Ovary (tissue), 7 donors: ENCODE measurements at regions not wholly inside any gene's neighbourhood (a gene's known extent, or its start where the extent isn't known, plus 50 kb on each side); places are given as distances from the start of the nearest gene placed in this dataset.

Experiments
- DNase-seq, 5 donors: peaks; one replicate each; pipeline ENCODE4 v3.0.0-alpha.2; 2019 to 2020
- H3K27ac ChIP-seq, 2 donors: fragments of 200-600 bp; one replicate each; pipeline versions ENCODE4 v1.5.1 to v1.8.0; 2019 to 2022
- H3K27me3 ChIP-seq: fragments of 200-600 bp; one replicate; pipeline ENCODE4 v1.8.0; 2022
- H3K36me3 ChIP-seq: fragments of 200-600 bp; sonication (generic); one replicate; pipeline ENCODE4 v1.5.1; 2019
- H3K4me1 ChIP-seq: one replicate; pipeline ENCODE4 v1.8.1; 2013; ENCODE audit warnings: mild to moderate bottlenecking, moderate library complexity; ENCODE audit not compliant: insufficient read depth
- H3K4me3 ChIP-seq: fragments of 200-600 bp; sonication (generic); one replicate; pipeline ENCODE4 v1.5.1; 2017
- H3K9me3 ChIP-seq, 2 donors: fragments of 200-600 bp in 1 of 2; sonication (generic) in 1 of 2; one replicate each; pipeline versions ENCODE4 v1.5.1 to v1.8.1; 2013 to 2019; ENCODE audit warnings: mild to moderate bottlenecking in 1 of 2, moderate library complexity in 1 of 2
- CTCF ChIP-seq, 3 donors: fragments of 450-650 bp in 2 of 3; fragments of 200-600 bp in 1 of 3; IDR thresholded peaks; one replicate each; pipeline versions ENCODE4 v1.5.1 to v1.8.0; 2016 to 2022; ENCODE audit warnings: antibody characterized with exemption in 3 of 3, mild to moderate bottlenecking in 1 of 3
- EP300 ChIP-seq: sonication (generic); formaldehyde crosslinking; IDR thresholded peaks from one replicate; pipeline ENCODE4 v1.6.1; 2017; ENCODE audit warnings: antibody characterized with exemption
- POLR2A ChIP-seq: fragments of 450-650 bp; IDR thresholded peaks from one replicate; pipeline ENCODE4 v1.6.1; 2017; ENCODE audit warnings: antibody characterized with exemption, mild to moderate bottlenecking, moderate library complexity
- WGBS, 3 donors: extraction: QIAGEN DNeasy Blood & Tissue Kit in 1 of 3; methylation state at CpG; one replicate each; pipeline versions ENCODE4 v1.1.5 to v1.1.7; 2013 to 2017; 5-methylcytosine and 5-hydroxymethylcytosine counted together
- intact Hi-C, 4 donors: fragments of 100-400 bp; cut with DNase I; formaldehyde crosslinking; loops; one replicate each; pipeline versions ENCODE4 v1.11.0 to v1.15.1; 2022 to 2023
- donor health status: DM: no; HTN: no; CAD: no; lungs with moderate emphysema.
- donor health status: DM: no; HTN: no; CAD: no.
- donor health status: Bipolar disorder and iron deficiency.
- donor health status: DM: no; HTN: no; CAD: no.
- donor health status: DM: yes; HTN: yes; CAD: no.

- H3K36me3 ChIP-seq, result no peaks in the 10 kb centered on the region
- no peak overlapping the region for H3K4me3 ChIP-seq
- H3K4me1 ChIP-seq, result no peaks in the 10 kb centered on the region
- H3K27ac ChIP-seq, result no peak overlapping the region
- no peak for DNase-seq
- 59 to 74% (median 68%) methylated on average over 4 of the region's 4 CpGs for WGBS, 3 donors
- TF ChIP-seq EP300 (no peak), CTCF (IDR thresholded peaks at IDR 0.05) (no peak), POLR2A (no peak)
- no peaks in the 10 kb centered on the region for H3K27me3 ChIP-seq
- intact Hi-C loops, result no loop called here
- H3K9me3 ChIP-seq, result no peaks in the 10 kb centered on the region
These were observed 69.9 kb downstream of the IRX5 start for GRCh38 chr16:55000595-55000994.

GRCh38 chr16:55001931-55002330 is 71.3 kb downstream of the IRX5 start:
- WGBS, 3 donors, result 77 to 81% (median 81%) methylated on average over 1 of the region's 1 CpG
- H3K27me3 ChIP-seq, result no peaks in the 10 kb centered on the region
- no peaks in the 10 kb centered on the region for H3K36me3 ChIP-seq

GRCh38 chr16:55002419-55002818 is 71.8 kb downstream of the IRX5 start:
- H3K27ac ChIP-seq, result no peak overlapping the region
- intact Hi-C loops, result no loop called here
- no peaks in the 10 kb centered on the region for H3K27me3 ChIP-seq
- no peaks in the 10 kb centered on the region for H3K36me3 ChIP-seq
- H3K4me3 ChIP-seq, result no peak overlapping the region
- H3K4me1 ChIP-seq, result no peaks in the 10 kb centered on the region
- TF ChIP-seq POLR2A (no peak), CTCF (IDR thresholded peaks at IDR 0.05) (no peak), EP300 (no peak)
- H3K9me3 ChIP-seq, result no peaks in the 10 kb centered on the region
- 60 to 68% (median 67%) methylated on average over 5 of the region's 5 CpGs for WGBS, 3 donors
- DNase-seq, result no peak

More at GRCh38 chr16:55001931-55002330, 71.3 kb downstream of the IRX5 start:
- Histone ChIP-seq H3K4me3 (no peak overlapping the region), H3K4me1 (no peaks in the 10 kb centered on the region), H3K9me3 (no peaks in the 10 kb centered on the region), H3K27ac (no peak overlapping the region)
- TF ChIP-seq CTCF (IDR thresholded peaks at IDR 0.05) (no peak), POLR2A (no peak), EP300 (no peak)
- intact Hi-C loops, result no loop called here
- no peak for DNase-seq

- no peaks in the 10 kb centered on the region for H3K9me3 ChIP-seq
- DNase-seq, result no peak
- WGBS, 3 donors, result 58 to 63% (median 61%) methylated on average over 2 of the region's 2 CpGs
- no peak overlapping the region for H3K27ac ChIP-seq
- no peaks in the 10 kb centered on the region for H3K27me3 ChIP-seq
- no peaks in the 10 kb centered on the region for H3K4me1 ChIP-seq
- TF ChIP-seq EP300 (no peak), POLR2A (no peak), CTCF (IDR thresholded peaks at IDR 0.05) (no peak)
- intact Hi-C loops, result no loop called here
- no peak overlapping the region for H3K4me3 ChIP-seq
- H3K36me3 ChIP-seq, result no peaks in the 10 kb centered on the region
These were observed 72.6 kb downstream of the IRX5 start for GRCh38 chr16:55003306-55003705.

- DNase-seq, result no peak
- Histone ChIP-seq H3K36me3 (no peaks in the 10 kb centered on the region), H3K4me3 (no peak overlapping the region), H3K27me3 (no peaks in the 10 kb centered on the region), H3K4me1 (no peaks in the 10 kb centered on the region), H3K27ac (no peak overlapping the region), H3K9me3 (no peaks in the 10 kb centered on the region)
- 81 to 86% (median 83%) methylated on average over 12 of the region's 12 CpGs for WGBS, 3 donors
- no peak for TF ChIP-seq EP300
- no peak for TF ChIP-seq CTCF (IDR thresholded peaks at IDR 0.05)
- intact Hi-C loops, result no loop called here
These were observed 73.3 kb downstream of the IRX5 start for GRCh38 chr16:55003916-55004315.
